NCI-H1436 treated with DMSO at 0.1 percent for 48 hours (cell line): ENCODE measurements at regions not wholly inside any gene's neighbourhood (a gene's known extent, or its start where the extent isn't known, plus 50 kb on each side); places are given as distances from the start of the nearest gene placed in this dataset.
"Not testable (repeated sequence)": the region's sequence is repeated elsewhere in the genome, so short reads cannot be mapped to it uniquely, and the experiment has no call there.

Experiments used
- DNase-seq: peaks from one replicate; lab custom pipeline; 2025; lab: John Stamatoyannopoulos, UW

DNA sequence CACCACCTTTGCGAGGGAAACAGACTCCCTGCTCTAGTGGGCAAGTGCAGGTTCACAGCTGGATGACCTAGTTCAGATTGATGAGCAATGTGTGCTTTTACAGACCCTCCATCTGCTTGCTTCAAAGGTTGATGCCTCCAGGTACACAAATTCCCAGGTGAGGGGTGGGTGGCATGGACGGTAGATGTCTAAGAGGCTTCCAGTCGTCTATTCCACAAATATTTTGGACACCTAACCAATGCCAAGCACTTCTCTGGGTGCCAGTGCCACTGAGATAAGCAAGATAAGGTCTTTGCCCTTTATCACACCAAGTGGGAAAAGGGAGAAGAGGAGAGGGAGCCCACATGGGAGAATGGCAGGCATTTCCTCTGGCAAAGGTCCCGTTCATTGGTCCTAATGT, 316.6 kb upstream of the CDH5 start:
- no peak for DNase-seq

- no peak for DNase-seq
Measured at GRCh38 chr16:66045626-66046025, 320.9 kb upstream of the CDH5 start.

- DNase-seq: no peak
Measured at GRCh38 chr16:66044556-66044955, 321.9 kb upstream of the CDH5 start.

DNA sequence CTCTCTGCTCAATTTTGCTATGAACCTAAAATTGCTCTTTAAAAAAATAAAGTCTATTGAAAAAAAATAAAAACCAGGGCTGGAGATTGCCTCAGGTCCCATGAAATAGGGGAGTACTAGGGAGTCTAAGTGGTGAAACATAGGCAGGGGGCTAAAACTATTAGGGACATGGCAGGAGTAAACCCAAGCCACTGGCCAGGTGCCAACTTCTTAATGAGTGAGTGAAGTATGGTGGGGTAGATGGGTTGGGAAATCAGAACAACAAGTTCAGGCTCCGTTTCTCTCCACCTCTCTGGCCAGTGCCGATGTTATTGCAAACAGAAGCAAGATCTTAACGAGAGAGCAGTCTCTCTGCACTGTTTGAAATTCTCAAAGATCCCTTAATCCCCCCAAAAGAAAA, 322.4 kb upstream of the CDH5 start:
- DNase-seq: no peak

- DNase-seq: no peak
Measured at GRCh38 chr16:66043326-66043725, 323.2 kb upstream of the CDH5 start.

DNA sequence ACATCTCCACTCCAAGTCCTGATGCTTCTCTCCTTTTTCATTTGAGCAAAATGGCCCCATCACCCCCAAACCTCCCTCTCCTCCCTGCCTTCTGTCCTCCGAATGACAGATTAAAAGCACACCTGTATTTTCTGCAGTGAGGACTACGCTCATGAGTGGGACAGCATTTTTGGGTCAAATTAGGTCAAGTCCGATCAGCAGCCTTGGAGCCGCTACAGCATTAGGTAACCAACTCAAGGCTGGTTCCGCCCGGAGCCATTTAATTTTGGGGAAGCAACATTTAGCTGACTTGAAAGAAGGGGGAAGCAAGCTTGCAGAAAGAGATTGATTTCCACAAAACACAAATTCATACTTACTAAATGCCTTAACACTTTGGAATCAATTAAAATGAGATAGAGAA, 324.1 kb upstream of the CDH5 start:
- DNase-seq: no peak

DNA sequence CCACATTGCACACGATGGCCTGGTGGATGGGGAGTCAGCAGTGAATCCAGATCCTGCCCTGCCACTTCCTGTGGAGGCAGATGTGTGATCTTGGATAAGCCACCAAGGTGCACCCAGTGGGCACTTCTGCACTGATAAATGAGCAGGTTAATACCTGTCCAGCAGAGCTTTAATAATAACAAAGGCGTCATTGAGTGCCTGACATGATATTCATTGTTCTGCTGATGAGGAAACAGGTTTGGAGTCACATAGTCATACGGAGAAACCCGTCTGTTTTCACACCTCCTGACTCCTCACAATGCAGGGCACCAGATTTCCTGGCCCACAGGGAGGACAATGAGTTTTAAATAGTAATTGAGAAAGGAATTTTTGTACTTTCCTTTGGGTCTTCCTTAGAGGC, 324.6 kb upstream of the CDH5 start:
- DNase-seq: no peak

- DNase-seq: no peak
Measured at GRCh38 chr16:66039793-66040192, 326.7 kb upstream of the CDH5 start.

DNA sequence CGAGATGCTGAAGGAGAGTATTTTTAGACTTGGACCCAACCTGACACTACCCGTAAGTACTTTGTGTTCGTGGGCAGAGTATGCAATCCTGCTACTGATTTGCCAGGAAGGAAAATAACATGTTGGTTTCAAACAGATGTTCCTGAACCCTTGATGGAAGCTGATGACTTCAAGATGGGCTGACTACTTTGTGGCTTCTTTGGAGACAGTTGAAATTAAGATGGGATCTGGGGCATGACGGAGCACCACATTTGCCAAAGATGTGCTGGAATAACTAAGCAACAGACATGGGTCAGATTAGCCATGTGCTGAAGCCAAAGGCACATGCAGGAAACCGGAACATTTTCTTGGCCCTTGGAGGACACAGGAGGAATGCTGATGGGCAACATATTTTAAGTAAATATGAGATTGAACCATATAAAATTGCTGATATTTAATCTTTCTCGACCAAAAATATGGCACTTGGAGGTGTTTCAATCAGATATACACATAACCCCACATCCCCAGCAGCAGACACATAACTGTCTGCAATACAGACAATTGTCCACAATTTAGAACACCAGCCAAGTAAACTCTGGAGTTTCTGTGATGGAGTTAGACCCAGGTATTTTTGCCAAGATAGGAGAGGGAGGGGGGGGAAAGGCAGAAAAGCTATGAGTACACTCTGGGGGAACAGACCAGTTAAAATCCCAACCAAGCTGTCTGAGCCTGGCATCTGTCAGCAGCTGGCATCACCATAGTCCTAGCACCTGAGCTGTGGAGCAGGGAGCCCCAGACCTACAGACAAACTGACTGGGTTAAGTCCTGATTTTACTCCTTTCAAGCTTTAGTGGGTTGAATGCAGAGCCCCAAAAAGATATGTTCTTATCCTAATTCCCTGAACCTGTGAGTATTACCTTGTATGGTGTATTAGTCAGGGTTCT, 329.4 kb upstream of the CDH5 start:
- no peak for DNase-seq

DNA sequence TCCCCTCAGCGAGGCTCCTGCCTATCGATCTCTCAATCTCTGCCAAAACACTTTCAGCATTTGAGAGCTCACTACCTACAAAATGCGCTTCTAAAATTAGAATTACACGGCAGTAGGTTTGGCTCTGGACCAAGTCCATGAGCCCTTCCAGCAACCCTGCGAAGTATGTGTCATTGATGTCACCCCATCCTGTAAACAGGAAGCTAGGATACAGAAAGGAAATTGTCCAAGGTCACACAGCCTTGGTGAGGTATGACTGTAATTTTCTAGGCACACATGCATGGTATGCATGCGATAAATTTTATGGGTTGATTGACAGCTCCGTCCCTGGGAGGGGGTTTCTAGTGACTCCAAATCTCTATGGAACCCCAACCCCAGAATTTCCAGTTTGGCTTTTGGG, 330.3 kb upstream of the CDH5 start:
- DNase-seq: no peak

GRCh38 chr16:66035096-66035495, 331.4 kb upstream of the CDH5 start:
- no peak for DNase-seq

- no peak for DNase-seq
Measured at GRCh38 chr16:66032841-66033240, 333.6 kb upstream of the CDH5 start.

DNA sequence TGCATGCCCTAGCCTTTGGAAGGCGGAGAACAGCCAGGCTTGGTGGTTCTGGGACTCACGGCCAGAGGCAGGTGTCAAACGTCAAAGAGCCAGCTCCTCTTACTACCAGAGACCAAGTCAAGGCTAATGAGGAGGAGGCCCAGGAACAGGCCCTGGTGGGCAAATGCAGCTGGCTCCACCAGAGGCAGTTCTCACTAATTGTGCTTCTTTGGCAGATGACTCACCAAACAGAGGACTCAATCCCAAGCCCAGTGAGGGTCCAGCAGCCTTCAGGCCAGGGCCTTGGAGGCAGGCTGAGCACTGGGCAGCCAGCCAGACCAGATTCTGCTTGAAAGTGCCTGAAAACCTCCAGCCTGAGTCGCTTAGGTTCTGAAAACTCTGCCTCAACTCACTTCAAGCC, 336.5 kb upstream of the CDH5 start:
- DNase-seq: no peak

- no peak for DNase-seq
Measured at GRCh38 chr16:66028510-66029216, 337.8 kb upstream of the CDH5 start.

GRCh38 chr16:66026787-66027330, 339.6 kb upstream of the CDH5 start:
- no peak for DNase-seq

- no peak for DNase-seq
Measured at GRCh38 chr16:66026211-66026610, 340.3 kb upstream of the CDH5 start.

GRCh38 chr16:66025751-66026150, 340.7 kb upstream of the CDH5 start:
- no peak for DNase-seq

DNA sequence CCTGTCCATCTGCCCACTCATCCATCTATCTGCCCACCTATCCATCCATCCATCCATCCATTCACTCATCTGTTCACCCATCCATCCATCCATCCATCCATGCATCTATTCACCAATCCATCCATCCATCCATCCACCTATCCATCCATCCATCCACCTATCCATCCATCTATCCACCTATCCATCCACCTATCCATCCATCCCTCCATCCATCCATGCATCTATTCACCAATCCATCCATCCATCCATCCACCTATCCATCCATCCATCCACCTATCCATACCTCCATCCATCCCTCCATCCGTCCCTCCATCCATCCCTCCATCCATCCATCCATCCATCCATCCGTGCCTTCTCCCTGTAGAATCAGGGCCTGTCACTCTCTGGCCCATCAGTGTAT, 341.9 kb upstream of the CDH5 start:
- not testable (repeated sequence) for DNase-seq

GRCh38 chr16:66023481-66023880, 343.0 kb upstream of the CDH5 start:
- DNase-seq: no peak

DNA sequence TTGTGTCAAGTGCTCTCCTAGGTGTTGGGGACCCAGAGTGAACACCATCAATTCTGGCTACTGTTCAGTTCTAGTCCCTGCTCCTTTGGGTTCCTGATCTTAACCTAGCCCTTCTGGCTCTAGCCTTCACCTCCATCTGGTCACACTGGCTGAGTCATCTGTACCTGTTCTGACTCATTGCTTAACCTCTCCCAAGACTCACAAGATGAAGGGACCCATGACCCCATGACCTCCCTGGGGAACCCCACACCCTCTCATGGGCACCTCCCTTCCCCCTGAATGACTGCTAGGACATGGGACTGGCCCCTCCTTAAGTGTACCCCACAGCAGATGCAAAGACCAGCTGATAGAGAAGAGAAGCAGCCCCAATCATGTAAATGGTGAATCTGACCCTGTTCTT, 345.8 kb upstream of the CDH5 start:
- no peak for DNase-seq

DNA sequence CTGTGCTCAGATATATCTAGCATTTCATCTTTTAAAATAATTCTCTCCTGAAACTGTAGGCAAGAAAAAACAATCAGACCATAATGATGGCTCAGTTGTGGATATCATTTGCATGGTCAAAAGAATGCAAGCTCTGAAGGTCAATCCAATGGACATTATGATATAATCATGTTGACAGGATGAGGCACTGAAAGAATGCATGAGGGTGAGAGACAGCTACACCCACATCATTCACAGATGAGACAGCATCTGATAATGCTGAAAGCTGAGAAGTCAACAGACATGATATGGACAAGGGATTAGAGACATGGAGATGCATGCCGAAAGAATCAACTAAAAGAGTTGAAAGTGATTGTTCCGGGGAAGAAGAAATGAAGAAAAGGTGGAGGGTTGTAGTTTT, 346.4 kb upstream of the CDH5 start:
- no peak for DNase-seq

- DNase-seq: not testable (repeated sequence)
Measured at GRCh38 chr16:66019502-66019901, 347.0 kb upstream of the CDH5 start.

DNA sequence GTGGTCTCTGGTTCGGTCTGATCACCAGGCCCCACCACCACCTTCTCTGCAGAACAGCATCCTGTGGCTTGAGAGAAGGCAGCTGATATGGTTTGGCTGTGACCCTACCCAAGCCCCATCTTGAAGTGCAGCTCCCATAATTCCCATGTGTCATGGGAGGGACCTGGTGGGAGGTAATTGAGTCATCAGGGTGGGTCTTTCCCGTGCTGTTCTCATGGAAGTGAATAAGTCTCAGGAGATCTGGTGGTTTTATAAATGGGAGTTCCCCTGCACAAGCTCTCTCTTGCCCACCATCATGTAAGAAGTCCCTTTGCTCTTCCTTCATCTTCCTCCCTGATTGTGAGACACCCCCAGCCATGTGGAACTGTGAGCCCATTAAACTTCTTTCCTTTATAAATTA, 352.3 kb upstream of the CDH5 start:
- no peak for DNase-seq
